HG03342 (cell line): ENCODE measurements at regions not wholly inside any gene's neighbourhood (a gene's known extent, or its start where the extent isn't known, plus 50 kb on each side); places are given as distances from the start of the nearest gene placed in this dataset.

Experiments used
- ATAC-seq: cut with Tn5 transposase; IDR thresholded peaks from one replicate; pipeline ENCODE4 v1.9.1; 2021; ENCODE audit warnings: mild to moderate bottlenecking, moderate library complexity; ENCODE audit not compliant: unreplicated experiment

DNA sequence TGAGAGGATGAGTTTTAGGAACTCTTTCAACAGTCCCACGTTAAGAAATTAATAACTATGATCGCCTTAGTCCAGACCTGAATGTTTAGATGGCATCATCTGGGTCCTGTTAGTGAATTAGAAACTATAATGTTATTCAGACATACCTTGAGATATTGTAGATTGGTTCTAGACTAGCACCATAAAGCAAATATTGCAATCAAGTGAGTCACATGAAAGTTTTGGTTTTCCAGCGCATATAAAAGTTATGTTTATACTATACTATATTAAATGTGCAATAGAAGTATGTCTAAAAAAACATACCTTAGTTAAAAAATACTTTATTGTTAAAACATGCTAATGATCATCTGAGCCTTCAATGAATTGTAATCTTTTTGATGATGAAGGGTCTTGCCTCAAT is 106.6 kb upstream of the ATP2B1 start:
- no peak for ATAC-seq

GRCh38 chr12:89803412-89803811 is 94.8 kb upstream of the ATP2B1 start:
- no peak for ATAC-seq

DNA sequence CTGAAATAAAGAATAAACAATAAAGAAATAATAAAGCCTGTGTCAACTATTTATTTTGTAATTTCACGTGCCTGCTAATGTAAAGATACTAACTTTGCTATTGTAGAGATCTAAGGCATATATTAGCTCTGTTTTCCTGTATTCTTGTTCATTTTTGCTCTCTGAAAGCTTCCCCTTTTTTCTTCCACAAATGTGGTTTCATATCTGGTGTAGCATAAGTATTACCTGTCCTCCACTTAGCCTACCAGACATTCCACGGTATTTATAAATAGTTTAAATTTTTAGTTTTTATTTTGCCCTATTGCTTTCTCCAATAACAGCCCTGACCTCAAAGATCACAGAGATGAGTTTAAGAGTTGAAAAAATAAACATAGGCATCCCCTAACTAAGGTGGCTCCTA is 92.6 kb upstream of the ATP2B1 start:
- no peak for ATAC-seq

DNA sequence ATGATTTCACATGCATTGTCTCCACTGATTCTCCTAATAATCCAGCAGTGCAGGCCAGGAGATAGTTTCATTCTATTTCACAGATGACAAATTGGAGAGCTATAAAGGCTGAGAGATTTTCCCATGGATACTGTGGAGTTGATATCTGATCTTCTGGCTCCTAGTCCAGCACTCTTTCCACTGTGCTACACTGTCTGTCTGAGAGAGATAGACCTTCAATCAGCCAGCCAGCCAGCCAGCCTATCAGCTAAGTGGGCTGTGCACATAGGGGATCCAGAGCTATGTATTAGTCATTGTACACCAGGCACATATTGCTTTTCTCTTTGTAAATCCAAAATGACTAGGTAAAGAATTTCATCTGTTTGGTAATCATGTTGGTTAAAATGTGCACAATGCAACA is 91.8 kb upstream of the ATP2B1 start:
- ATAC-seq = no peak

GRCh38 chr12:89799316-89799715 is 90.7 kb upstream of the ATP2B1 start:
- no peak for ATAC-seq

GRCh38 chr12:89797436-89797835 is 88.8 kb upstream of the ATP2B1 start:
- no peak for ATAC-seq

- ATAC-seq = no peak
These were observed 88.3 kb upstream of the ATP2B1 start for GRCh38 chr12:89796798-89797382.

DNA sequence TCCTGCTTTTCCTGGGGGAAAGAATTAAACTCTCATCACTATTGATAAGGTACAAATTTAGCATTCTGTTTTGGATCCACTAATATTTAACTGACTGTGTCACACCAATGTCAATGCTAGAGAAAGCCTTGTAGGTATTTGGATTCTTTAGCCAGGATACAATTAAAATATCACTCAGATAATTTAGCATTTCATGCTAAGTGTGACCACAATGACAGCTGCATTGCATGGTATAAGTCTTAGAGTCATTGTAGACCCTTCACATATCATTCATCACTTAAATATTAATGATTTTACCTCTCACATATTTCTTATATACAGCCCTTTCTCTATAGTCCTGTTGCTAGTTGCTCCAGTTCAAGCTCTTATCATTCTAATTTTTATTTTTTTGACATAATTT is 85.3 kb upstream of the ATP2B1 start:
- no peak for ATAC-seq

DNA sequence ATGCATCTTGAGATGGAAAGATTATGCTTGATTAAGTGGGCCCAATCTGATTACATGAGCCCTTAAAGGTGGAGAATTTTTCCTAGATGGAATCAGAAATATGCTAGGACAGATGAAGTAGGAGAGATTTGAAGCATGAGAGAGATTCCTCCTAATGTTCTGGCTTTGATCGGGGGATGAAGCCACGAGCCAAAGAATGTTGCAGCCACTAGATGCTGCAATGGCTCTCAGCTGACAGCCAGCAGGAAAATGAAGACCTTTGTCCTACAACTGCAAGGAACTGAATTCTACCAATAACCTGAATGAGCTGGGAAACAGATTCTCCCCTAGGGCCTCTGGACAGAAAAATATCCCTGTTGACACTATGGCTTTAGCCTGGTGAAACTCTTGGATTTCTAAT is 82.6 kb upstream of the ATP2B1 start:
- ATAC-seq = no peak

GRCh38 chr12:89789862-89790261 is 81.2 kb upstream of the ATP2B1 start:
- peak; percentile 85 for ATAC-seq

GRCh38 chr12:89787763-89788162 is 79.1 kb upstream of the ATP2B1 start:
- ATAC-seq = no peak

- ATAC-seq = no peak
These were observed 77.7 kb upstream of the ATP2B1 start for GRCh38 chr12:89786177-89786810.

- ATAC-seq = peak; percentile 52
These were observed 74.9 kb upstream of the ATP2B1 start for GRCh38 chr12:89783359-89784060.

- no peak for ATAC-seq
These were observed 74.2 kb upstream of the ATP2B1 start for GRCh38 chr12:89782807-89783206.

GRCh38 chr12:89781946-89782550 is 73.4 kb upstream of the ATP2B1 start:
- ATAC-seq = no peak

DNA sequence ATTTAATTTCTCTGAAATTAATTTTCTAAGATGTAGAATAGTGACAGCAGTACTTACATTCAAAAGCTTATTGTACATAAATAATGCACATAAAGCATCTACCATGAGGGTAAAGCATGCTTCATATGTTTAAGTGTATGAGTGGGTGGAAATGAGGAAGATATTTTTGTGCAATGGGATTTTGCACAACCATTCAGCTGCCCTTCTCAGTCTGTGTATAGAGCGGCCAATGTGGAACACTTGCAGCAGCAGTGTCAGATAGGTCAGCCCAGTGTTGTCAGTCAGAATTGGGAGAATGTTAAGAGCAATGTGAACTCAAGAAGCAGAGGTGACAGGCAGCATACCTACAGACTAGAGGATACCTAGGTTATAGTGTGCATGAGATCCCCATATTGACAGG is 72.5 kb upstream of the ATP2B1 start:
- no peak for ATAC-seq

GRCh38 chr12:89779090-89779489 is 70.5 kb upstream of the ATP2B1 start:
- no peak for ATAC-seq

GRCh38 chr12:89777733-89778379 is 69.2 kb upstream of the ATP2B1 start:
- ATAC-seq = no peak

DNA sequence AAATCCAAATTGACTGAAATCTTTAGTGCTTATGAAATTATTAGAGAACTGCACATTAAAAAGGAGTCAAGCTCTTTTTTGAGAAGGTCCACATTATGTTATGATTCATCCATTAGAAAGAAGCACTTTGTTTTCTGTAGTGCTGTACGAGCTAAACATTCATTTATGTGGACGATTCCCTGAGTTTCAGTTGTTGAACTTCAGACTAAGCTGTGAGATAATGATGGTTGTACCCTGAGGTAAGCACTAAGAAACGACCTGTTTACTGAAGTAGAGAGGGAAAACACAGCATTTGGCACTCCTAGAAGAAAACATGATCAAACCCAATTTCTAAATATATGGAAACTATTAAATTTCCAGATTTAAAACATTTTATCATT is 67.3 kb upstream of the ATP2B1 start:
- no peak for ATAC-seq

- no peak for ATAC-seq
These were observed 66.7 kb upstream of the ATP2B1 start for GRCh38 chr12:89775063-89775985.

DNA sequence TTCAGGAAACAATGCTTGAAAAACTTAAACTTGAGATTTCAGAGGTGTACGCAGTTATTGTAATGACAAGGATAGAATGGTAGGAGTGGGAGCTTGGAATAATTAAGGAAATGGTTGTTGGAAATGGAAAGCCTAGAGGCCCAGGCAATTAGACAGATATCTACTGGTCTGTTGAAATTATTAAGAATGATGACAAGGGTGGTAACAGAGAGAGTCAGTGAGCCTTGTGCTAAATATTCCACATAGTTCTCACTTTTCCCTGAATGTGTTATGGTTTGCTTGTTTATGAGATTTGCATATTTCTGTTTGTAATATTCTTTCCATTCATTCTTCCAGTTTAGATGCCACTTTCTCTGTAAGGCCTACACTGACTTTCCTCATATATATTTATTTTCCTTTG is 66.0 kb upstream of the ATP2B1 start:
- no peak for ATAC-seq
